LHCN-M2 (cell line): ENCODE measurements at regions not wholly inside any gene's neighbourhood (a gene's known extent, or its start where the extent isn't known, plus 50 kb on each side); places are given as distances from the start of the nearest gene placed in this dataset.

Experiments used
- DNase-seq: peaks from one replicate; pipeline ENCODE4 v3.0.0-alpha.2; 2012; ENCODE audit warnings: low read depth

- no peak for DNase-seq
Observed at GRCh38 chr13:53144826-53145225, 116.2 kb downstream of the OLFM4 start.

GRCh38 chr13:53150568-53150967 lies 122.0 kb downstream of the OLFM4 start:
- no peak for DNase-seq

GRCh38 chr13:53151336-53152056 lies 122.9 kb downstream of the OLFM4 start:
- no peak for DNase-seq

- no peak for DNase-seq
Observed at GRCh38 chr13:53152057-53152421, 123.4 kb downstream of the OLFM4 start.

GRCh38 chr13:53158201-53158600 lies 129.6 kb downstream of the OLFM4 start:
- no peak for DNase-seq

- DNase-seq, result no peak
Observed at GRCh38 chr13:53159431-53159830, 130.8 kb downstream of the OLFM4 start.

GRCh38 chr13:53160211-53160610 lies 131.6 kb downstream of the OLFM4 start:
- no peak for DNase-seq

- no peak for DNase-seq
Observed at GRCh38 chr13:53161251-53161650, 132.6 kb downstream of the OLFM4 start.

- no peak for DNase-seq
Observed at GRCh38 chr13:53165261-53165660, 136.6 kb downstream of the OLFM4 start.

GRCh38 chr13:53167561-53167960 lies 138.9 kb downstream of the OLFM4 start:
- no peak for DNase-seq

GRCh38 chr13:53170910-53171309 lies 142.3 kb downstream of the OLFM4 start:
- DNase-seq, result no peak

GRCh38 chr13:53174545-53174944 lies 145.9 kb downstream of the OLFM4 start:
- no peak for DNase-seq

- DNase-seq, result no peak
Observed at GRCh38 chr13:53180684-53181083, 152.1 kb downstream of the OLFM4 start.

- no peak for DNase-seq
Observed at GRCh38 chr13:53182724-53183123, 154.1 kb downstream of the OLFM4 start.

- DNase-seq, result no peak
Observed at GRCh38 chr13:53188120-53188519, 159.5 kb downstream of the OLFM4 start.

- no peak for DNase-seq
Observed at GRCh38 chr13:53189162-53189561, 160.5 kb downstream of the OLFM4 start.

- DNase-seq, result no peak
Observed at GRCh38 chr13:53191091-53191490, 162.5 kb downstream of the OLFM4 start.

GRCh38 chr13:53197424-53197823 lies 168.8 kb downstream of the OLFM4 start:
- DNase-seq, result no peak

GRCh38 chr13:53198017-53198416 lies 169.4 kb downstream of the OLFM4 start:
- DNase-seq, result no peak

- no peak for DNase-seq
Observed at GRCh38 chr13:53198736-53199135, 170.1 kb downstream of the OLFM4 start.

- DNase-seq, result no peak
Observed at GRCh38 chr13:53200075-53200474, 171.5 kb downstream of the OLFM4 start.

GRCh38 chr13:53200498-53201453 lies 172.2 kb downstream of the OLFM4 start:
- no peak for DNase-seq
